ENCODE measurements at regions not wholly inside any gene's neighbourhood (a gene's known extent, or its start where the extent isn't known, plus 50 kb on each side); places are given as distances from the start of the nearest gene placed in this dataset.

DNA sequence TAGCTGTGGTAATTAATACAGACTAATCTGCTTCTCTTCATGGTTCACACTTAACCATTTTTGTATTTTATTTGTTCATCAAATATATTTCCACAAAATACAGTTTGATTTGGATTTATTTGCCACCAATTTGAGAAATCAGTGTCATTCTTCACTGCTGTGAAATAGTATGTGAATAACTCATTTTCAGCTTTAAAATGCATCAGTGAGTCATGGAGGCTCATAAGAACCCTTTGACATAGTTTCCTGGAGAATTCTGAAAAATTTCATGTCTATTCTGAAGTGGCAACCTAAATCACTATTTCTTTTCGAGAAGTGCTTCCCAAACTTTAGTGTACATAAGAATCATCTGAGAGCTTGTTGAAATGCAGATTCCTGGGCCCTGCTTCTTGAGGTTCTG is 1026.7 kb upstream of the ACVR2A start:
- TF ChIP-seq, protein P1, sequence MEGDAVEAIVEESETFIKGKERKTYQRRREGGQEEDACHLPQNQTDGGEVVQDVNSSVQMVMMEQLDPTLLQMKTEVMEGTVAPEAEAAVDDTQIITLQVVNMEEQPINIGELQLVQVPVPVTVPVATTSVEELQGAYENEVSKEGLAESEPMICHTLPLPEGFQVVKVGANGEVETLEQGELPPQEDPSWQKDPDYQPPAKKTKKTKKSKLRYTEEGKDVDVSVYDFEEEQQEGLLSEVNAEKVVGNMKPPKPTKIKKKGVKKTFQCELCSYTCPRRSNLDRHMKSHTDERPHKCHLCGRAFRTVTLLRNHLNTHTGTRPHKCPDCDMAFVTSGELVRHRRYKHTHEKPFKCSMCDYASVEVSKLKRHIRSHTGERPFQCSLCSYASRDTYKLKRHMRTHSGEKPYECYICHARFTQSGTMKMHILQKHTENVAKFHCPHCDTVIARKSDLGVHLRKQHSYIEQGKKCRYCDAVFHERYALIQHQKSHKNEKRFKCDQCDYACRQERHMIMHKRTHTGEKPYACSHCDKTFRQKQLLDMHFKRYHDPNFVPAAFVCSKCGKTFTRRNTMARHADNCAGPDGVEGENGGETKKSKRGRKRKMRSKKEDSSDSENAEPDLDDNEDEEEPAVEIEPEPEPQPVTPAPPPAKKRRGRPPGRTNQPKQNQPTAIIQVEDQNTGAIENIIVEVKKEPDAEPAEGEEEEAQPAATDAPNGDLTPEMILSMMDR (IDR thresholded peaks at IDR 0.05): no peak
- TF ChIP-seq POLR2A (IDR thresholded peaks at IDR 0.05): no peak

Measured in Peyer's patch (tissue), 4 donors.